NCI-H128 (cell line): ENCODE measurements at regions not wholly inside any gene's neighbourhood (a gene's known extent, or its start where the extent isn't known, plus 50 kb on each side); places are given as distances from the start of the nearest gene placed in this dataset.
"Not testable (repeated sequence)": the region's sequence is repeated elsewhere in the genome, so short reads cannot be mapped to it uniquely, and the experiment has no call there.

Experiments
- DNase-seq: peaks from one replicate; lab custom pipeline; 2025; ENCODE audit not compliant: unreplicated experiment; lab: John Stamatoyannopoulos, UW

DNA sequence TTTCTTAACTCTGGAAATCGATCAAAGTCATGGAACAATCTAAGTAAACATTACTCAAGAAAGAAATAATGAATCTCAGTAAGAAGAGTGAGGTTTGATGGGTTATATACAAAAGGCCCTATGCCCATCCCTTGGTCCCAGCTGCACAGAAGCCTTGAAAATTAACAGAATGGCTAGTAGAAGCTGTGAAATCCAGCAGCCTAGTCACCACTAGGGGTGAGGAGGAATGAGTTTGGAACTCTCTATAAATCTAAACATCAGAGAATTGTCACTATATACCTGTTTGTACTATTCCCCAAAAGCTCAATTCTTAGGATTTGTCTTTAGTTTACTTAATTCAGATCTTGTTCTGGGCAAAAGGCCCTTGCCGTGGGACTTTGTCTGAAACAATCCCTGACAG lies 313.9 kb upstream of the GRID2 start:
- no peak for DNase-seq

DNA sequence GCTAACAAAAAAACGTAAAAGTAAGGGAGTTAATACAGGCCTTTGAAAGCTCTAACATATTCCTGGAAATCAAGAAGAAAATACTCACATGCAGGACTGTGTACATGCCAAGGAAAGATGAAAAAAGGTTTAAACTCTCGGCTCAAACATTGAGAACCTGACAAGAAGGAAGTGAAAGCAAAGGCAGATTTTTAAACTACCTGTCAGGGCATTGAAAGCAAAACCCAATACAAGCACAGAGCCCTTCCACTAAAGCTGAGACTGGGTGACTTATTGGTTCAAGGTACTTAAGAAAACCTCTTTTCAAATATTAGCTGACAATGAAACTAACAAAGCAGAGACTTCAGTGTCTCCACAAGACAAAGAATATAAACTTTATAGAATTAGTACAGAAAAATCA lies 313.0 kb upstream of the GRID2 start:
- no peak for DNase-seq

DNA sequence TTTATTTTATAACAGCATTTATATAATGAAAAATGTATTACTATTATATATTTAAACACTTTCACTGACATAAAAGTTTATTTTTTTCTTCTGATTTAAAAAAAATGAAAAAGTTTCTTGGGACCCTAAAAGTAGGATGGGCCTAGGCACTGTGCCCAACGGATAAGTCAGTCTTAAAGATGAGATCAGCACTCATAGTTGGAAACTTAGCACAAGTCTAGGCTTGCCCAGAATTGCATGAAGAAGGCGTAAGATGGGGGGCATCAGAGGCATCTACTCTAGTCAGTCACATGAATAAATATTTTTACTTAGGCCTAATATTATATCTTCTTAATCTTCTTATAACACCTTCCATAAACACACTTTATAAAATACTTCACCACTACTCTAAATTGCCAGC lies 306.7 kb upstream of the GRID2 start:
- no peak for DNase-seq

DNA sequence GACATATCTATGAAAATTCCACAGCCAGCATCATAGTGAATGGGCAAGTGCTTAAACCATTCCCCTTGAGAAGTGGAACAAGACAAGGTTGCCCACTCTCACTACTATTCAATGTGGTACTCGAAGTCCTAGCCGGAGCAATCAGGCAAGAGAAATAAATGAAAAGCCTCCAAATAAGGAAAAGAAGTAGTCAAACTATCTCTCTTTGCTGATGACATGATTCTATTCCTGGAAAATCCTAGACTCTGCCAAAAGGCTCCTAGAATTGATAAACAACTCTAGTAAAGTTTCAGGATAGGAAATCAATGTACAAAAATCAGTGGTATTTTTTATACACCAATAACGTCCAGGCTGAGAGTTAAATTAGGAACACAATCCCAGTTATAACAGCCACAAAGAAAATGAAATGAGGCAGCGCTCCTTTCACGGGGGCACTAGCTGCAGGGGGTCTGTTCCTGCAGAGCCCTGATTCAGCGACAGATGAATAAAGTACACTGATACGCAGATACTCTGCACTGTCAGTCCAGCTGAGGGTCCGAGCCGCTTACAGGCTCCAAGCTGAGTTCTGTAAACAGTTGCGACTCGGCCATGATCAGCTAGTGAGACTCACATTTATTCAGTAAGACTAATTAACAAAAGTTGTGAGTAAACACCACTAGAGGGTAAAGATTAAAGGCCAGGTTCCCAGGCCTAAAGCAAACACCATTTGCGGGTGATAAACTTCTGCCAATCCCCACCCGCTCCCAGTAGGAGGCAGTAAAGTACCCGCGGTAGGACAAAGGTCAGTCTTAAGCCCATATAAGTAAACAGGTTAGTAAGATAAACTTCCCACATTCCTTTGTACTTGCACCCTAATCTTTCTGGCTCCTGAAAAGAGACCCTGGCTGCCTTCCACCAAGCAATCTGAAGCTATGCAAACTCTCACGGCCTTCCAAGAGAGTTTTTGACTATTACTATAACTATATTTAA lies 290.6 kb upstream of the GRID2 start:
- DNase-seq: no peak

DNA sequence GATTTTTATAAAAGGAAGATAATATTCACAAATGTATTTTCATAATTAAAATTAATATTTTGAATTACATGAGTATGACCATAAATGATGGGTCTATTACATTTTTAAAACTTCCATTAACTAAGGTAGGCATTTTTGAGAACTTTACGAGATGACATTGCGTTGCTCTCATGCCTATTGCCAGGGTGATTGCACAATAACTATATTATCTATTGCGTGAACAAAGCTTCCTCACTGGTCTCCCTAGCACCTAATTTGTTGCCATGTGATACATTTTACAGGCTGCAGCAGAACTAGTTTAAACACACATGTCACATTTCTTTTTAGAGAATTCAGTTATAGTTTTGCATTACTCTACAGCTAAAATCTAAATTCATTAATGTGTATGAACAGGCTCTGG lies 289.7 kb upstream of the GRID2 start:
- DNase-seq: no peak

DNA sequence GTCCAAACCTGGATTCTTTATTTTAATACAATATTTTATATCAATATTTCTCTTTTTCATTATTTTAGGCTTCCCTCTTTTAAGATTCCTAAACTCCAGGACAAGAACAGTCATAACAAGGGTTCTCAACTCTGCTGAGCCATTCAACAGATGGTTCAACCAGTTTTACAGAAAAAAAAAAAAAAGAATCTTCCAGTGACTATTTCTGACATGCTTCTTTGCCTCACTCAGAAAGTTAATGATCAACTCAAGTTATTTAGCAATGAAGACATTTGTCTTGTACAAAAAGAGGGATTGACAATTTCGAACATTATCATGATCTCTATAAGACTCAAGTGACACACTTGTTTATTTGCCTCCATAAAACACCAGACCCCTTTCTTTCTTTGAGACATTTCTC lies 282.6 kb upstream of the GRID2 start:
- DNase-seq: no peak

DNA sequence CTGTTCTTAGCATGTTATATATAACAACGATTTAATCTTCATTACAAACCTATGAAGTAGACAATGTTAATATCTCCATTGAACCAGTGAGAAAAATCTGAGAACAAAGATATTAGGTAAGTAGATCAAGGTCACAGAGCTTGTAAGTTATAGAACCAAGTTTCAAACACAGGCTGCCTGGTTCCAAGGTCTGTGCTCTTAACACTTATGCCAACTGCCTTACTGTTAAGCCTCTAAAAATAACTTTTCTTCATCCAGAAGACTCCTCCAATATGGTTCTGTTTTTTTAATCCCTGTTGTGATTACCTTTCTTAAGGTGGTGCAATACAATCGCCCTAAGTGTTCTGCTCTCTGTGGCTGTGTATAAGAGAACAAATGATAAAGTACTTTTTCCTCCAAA lies 282.0 kb upstream of the GRID2 start:
- DNase-seq: no peak

DNA sequence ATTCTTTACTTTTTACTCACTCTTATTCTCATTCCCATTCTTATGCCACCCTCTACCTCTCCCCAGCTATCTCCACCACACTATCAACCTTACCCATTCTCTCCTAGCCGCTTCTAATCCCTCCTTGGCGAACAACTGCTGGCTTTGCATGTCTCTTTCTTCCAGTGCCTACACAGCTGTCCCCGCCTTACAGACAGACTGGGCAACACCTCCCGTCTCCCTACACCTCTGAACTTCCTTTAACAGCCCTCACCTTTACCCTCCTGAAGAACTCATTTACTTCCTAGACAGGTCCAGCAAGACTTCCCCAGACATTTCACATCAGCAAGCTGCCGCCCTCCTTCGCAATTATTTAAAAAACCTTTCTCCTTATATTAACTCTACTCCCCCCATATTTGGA lies 274.9 kb upstream of the GRID2 start:
- not testable (repeated sequence) for DNase-seq

DNA sequence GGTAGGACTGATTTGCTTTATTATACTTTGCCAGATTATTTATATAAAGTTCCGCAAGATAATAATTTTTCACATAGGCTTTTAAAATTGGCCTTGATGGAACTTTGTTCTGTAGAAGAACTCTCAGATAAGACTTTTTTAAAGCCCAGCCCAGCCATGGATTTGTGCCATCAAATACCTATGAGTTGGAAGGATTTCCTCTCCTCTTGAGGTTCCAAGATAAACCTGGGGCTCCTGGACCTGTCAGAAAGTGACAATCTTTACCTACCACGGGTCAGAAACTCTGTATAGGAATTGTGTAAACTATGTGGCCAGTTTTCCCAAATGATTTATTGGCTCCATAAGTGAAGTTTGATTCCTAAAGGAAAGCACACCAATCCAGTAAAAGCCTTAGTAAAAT lies 271.9 kb upstream of the GRID2 start:
- DNase-seq: no peak

DNA sequence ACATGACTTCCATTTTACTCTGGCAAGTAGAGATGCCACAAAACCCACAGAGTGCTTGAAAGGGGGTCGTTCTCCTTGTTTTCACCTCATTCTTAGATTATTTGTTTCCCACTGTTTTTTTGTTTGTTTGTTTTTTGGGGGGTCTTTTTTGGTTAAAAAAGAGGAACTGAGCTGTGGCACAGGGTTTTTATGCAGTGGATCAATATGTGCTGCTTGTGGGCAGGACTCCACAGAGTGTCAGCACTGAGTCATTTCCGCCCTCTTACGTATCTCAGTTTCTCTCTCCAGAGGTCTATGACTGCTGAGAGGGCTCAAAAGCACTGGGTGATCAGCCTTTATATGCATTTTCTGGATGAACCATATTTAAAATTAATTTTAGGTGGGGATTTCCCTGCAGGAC lies 268.1 kb upstream of the GRID2 start:
- no peak for DNase-seq

DNA sequence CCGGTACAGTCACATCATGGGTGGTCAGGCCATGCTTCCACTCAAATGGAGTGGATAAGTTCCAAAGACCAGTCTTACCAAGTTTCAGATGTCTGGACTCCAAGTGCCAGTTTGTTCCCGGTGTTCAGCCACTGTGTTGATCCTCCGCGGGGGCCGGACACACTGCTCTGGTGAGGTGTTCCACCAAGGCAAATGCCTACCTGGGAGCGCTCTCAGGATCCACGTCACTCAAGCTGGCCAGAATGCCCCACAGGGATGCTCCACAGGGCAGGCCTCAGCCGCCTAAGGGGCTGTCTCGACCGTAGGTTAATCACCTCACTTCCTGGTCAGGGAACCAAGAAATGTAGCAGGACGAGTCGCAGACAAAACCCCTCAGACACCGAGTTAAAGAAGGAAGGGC lies 258.0 kb upstream of the GRID2 start:
- no peak for DNase-seq

DNA sequence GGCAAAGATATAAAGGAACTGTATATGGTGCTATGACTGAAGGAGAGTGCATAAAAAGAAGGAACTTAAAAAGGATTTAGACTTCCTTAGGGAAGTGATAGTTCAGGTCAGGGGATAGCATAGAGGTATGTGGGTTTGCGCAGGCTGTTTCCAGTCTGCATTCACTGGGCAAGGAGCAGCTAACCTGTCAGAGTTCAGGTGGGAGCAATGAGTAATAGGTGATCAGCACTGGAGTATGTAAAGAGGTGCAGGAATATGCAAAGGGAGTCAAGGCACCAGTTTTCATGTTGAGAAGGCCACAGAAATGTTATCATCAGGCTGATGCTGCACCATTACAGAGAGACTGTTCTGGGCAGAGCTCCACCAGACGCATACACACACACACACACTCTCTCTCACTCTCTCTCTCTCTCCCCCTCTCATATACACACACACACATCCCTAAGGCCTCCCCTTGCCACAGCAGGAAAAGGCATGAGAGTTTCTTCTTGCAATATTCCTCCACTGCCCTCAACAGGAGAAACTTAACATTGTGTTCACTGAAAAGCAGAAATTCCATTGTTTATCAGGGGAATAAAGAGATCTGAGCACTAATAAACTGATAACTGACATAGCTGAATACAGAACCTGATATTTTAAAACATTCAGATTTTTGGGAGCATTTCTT lies 256.4 kb upstream of the GRID2 start:
- DNase-seq: no peak

DNA sequence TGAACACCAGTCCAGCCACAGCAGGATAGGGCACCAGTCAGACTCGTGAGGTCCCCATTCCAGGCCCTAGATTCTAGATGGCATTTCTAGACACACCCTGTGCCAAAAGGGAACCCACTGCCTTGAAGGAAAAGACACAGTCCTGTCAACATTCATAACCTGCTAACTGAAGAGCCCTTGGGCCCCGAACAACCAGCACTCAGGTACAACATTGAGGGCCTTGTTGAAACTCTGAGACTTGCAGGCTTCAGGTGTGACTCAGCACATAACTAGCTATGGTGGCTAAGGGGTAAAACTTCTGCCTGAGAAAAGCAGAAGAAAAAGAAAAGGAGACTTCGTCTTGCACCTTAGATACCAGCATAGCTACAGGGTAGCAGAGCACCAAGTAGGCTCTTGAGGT lies 252.9 kb upstream of the GRID2 start:
- no peak for DNase-seq

DNA sequence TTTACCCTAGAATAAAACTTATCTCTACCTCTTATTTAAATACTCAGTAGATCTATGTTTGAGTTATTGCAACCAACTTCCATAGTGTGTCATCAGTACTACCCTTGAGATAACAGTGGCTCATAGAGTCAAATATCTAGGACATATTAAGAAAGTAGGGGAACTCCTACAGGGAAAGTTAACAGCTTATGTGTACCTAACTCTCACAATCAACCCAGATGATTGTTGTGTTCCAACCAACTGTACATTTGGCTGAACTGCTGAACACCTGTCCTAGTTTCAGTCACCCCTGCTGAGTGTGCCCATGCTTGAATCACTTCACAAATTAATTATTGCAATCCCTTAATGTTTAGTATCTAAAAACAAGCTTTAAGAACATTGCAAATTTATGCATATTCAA lies 244.2 kb upstream of the GRID2 start:
- no peak for DNase-seq

DNA sequence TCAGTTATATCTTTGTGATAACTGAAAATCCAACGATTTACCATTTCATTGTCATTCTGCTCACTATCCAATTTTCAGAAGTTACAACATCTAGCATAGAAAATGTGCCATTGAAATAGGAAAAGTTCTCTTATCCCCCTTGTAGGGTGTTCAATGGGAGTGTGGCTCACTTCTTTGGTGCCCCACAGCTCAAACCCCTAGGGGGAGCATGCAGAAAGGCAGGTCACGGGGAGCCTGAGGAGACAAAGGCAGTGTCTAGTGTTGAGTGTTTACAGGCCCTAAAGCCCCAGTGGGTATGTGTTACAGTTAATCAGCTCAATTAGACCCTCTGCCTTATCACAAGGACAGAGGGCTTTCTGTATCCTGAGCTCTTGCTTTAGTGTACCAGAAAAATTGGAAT lies 243.4 kb upstream of the GRID2 start:
- DNase-seq: no peak

DNA sequence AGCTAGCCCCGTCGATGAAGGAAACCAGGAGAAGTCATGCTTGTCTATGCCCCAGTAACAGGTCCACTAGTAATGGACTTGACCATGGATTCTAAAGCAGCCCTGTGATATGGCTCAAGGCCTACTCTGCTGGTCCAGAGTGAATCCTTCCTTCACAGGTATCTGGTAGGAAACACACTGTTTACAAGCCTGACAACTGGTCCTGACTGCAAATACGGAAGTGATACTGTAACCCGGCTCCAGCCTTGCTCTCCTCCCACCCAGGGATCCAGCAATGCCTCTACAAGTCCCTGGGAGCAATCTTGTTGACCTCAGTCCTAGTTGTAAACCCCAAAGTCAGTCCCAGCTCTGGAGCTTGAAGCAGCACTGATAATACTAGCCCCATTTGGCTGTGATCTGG lies 239.2 kb upstream of the GRID2 start:
- DNase-seq: no peak

DNA sequence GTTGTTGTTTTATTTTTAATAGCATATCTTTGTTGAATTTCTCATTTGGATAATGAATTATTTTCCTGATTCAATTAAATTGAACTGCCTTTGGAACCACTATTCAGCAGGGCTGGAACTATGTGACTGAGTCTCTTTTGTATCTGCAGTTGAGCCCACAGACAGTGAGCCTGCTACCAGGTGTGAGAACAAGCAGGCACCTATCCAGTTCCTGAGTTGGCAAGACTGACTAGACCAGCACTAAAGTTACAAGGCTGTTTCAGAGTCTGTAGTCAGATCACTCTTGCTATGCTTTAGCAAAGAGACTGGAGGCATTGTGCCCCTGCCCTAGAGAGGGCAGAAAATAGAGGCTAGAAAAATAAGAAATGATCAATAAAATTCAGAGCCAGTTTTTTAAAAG lies 237.3 kb upstream of the GRID2 start:
- no peak for DNase-seq

DNA sequence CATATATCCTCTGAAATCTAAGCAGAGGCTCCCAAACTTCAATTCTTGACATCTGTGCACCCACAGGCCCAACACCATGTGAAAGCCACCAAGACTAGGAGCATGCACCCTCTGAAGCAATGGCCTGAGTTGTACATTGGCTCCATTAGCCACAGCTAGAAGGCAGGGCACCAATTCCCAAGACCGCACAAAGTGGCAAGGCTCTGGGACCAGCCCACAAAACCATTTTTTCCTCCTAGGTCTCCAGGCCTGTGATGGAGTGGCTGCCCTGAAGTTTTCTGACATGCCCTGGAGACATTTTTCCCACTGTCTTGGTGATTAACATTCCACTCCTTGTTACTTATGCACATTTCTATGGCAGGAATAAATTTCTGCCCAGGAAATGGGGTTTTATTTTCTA lies 232.2 kb upstream of the GRID2 start:
- DNase-seq: no peak

DNA sequence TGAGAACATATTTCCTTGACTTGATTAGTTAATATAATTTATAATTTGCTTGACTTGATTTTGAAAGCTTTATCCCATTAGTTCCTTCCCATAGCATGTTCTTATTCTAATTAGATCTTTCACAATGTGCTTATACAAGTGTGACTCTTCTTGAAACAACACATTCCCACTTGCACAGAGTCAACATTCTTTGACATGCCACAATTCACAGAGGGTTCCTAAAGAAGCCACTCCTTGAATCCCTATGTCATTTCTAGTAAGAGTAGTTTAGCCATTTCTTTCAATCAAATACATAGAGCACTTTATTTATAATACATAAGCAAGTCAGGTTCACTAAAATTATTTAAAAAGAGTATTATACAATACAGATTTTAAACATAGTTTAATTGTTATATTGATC lies 228.9 kb upstream of the GRID2 start:
- no peak for DNase-seq

DNA sequence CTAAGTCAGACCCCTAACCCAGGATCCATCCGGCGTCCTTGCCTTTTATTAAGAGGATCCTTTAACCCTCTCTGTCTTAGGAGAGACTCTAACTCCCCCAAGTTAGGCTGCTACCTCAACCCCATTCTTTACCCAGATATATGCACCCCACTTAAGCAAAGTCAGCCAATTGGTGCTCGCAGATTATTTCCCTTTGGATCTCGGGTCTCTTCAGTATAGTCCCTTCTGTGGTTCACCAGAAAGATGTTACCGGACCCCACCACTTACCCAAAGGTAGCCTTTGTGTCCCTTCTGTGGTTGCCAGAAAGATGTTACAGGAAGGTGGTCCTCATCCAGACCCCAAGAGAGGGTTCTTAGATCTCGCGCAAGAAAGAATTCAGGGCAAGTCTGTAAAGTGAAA lies 212.9 kb upstream of the GRID2 start:
- no peak for DNase-seq

DNA sequence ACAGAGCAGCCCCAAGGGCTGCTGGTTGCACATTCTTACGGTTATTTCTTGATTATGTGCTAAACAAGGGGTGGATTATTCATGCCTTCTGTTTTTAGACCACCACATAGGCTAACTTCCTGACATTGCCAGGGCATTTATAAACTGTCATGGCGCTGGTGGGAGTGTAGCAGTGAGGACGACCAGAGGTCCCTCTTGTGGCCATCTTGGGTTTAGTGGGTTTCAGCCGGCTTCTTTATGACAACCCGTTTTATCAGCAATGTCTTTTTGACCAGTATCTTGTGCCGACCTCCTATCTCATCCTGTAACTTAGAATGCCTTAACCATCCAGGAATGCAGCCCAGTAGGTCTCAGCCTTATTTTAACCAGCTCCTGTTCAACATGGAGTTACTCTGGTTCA lies 212.4 kb upstream of the GRID2 start:
- DNase-seq: no peak

DNA sequence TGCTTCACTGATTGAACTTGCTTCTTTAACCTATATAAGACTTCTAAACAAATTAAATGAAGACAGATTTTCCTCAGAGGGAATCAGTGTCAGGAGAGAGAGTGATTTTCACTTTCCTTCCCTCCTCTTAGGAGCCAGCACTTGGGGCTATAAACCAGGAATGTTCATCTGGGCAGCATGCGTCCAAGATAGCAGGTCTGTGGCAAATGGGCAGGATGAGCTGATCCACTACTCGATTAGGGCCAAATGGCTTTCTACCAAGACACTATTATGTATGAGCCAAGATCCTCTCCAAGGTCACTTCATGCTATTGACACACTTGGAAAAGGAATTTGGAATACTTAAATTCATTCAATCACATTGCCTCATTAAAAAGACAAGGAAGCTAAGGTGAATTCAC lies 203.9 kb upstream of the GRID2 start:
- no peak for DNase-seq

DNA sequence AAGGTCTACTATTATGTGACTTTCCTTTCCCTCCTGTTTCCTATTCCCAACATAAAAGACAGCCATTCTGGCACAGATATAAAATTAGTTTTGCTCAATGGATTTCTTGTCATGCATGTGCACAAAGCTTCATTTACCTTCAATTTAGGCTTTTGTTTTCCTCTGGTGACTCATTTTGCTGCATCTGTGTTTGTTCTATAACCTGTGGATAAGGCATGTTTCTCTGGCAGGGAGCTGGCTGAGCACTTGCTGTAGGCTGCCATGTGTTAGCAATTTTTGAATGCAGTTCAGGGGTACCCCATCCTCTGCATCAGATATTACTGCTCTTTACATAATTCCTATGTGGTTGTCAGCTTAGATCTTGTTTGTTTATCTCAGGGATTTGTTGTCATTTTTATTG lies 202.8 kb upstream of the GRID2 start:
- no peak for DNase-seq
